ENCODE measurements at regions not wholly inside any gene's neighbourhood (a gene's known extent, or its start where the extent isn't known, plus 50 kb on each side); places are given as distances from the start of the nearest gene placed in this dataset.

- no peak overlapping the region for H3K4me3 ChIP-seq (ENCODE audit: control insufficient read depth in 1 of 2, extremely low read depth in 1 of 2, low read length in 1 of 2)
- no peak overlapping the region for H3K27ac ChIP-seq (ENCODE audit: low read length)
- H3K4me3 Mint-ChIP-seq: no peak overlapping the region
- no peaks in the 10 kb centered on the region for H3K36me3 Mint-ChIP-seq
- peaks cover 0 to 3% of the 10 kb centered on the region in 2 experiments for H3K27me3 ChIP-seq (replicated peaks in 1 of 2; ENCODE audit: control insufficient read depth in 2 of 2, extremely low read depth in 1 of 2, insufficient read depth in 2 of 2, low read length in 1 of 2)
- DNase-seq (no peak), ATAC-seq (replicated peaks in 1 of 4) (no peak)
- H3K9me3 ChIP-seq: no peaks in the 10 kb centered on the region
- no peaks in the 10 kb centered on the region for H3K4me1 ChIP-seq (ENCODE audit: control insufficient read depth in 1 of 2, extremely low read depth in 1 of 2, insufficient read depth in 2 of 2, low read length in 2 of 2)
- no peaks in the 10 kb centered on the region for H3K9me3 Mint-ChIP-seq
- 86% methylated on average over 1 of the region's 1 CpG for WGBS (ENCODE audit: insufficient coverage)
- ChIA-PET CTCF (no interaction called here), POLR2A (no interaction called here)
- peaks cover 2 to 5% of the 10 kb centered on the region in 2 donors for H3K27me3 Mint-ChIP-seq
- no peaks in the 10 kb centered on the region for H3K36me3 ChIP-seq (ENCODE audit: control insufficient read depth in 2 of 2, extremely low read depth in 1 of 2, insufficient read depth in 1 of 2, low read length in 1 of 2)
- H3K27ac Mint-ChIP-seq: no peak overlapping the region
- no peaks in the 10 kb centered on the region for H3K4me1 Mint-ChIP-seq
Measured at GRCh38 chr11:116086426-116086825, 582.2 kb upstream of the CADM1 start.

GRCh38 chr11:116085031-116085635, 580.9 kb upstream of the CADM1 start:
- no peaks in the 10 kb centered on the region for H3K4me1 ChIP-seq (ENCODE audit: control insufficient read depth in 1 of 2, extremely low read depth in 1 of 2, insufficient read depth in 2 of 2, low read length in 2 of 2)
- no CpG with 5 or more reads among the region's 7 CpGs for WGBS (ENCODE audit: insufficient coverage)
- no peak overlapping the region for H3K27ac ChIP-seq (ENCODE audit: low read length)
- DNase-seq (no peak), ATAC-seq (replicated peaks in 1 of 4) (no peak)
- no peaks in the 10 kb centered on the region for H3K9me3 ChIP-seq
- CTCF ChIA-PET: no interaction called here
- H3K4me3 Mint-ChIP-seq: no peak overlapping the region
- no peaks in the 10 kb centered on the region for H3K4me1 Mint-ChIP-seq
- peaks cover 0 to 3% of the 10 kb centered on the region in 2 experiments for H3K27me3 ChIP-seq (replicated peaks in 1 of 2; ENCODE audit: control insufficient read depth in 2 of 2, extremely low read depth in 1 of 2, insufficient read depth in 2 of 2, low read length in 1 of 2)
- peaks cover 0 to 5% (median 5%) of the 10 kb centered on the region in 3 donors for H3K9me3 Mint-ChIP-seq
- peaks cover 2 to 8% of the 10 kb centered on the region in 2 donors for H3K27me3 Mint-ChIP-seq
- no peaks in the 10 kb centered on the region for H3K36me3 Mint-ChIP-seq
- H3K27ac Mint-ChIP-seq: no peak overlapping the region
- H3K4me3 ChIP-seq (ENCODE audit: control insufficient read depth in 1 of 2, extremely low read depth in 1 of 2, low read length in 1 of 2): no peak overlapping the region
- H3K36me3 ChIP-seq (ENCODE audit: control insufficient read depth in 2 of 2, extremely low read depth in 1 of 2, insufficient read depth in 1 of 2, low read length in 1 of 2): no peaks in the 10 kb centered on the region
- POLR2A ChIA-PET: no interaction called here

GRCh38 chr11:116084511-116084910, 580.3 kb upstream of the CADM1 start:
- WGBS (ENCODE audit: insufficient coverage): 100% methylated on average over 2 of the region's 6 CpGs
- peaks cover 0 to 3% of the 10 kb centered on the region in 2 experiments for H3K27me3 ChIP-seq (replicated peaks in 1 of 2; ENCODE audit: control insufficient read depth in 2 of 2, extremely low read depth in 1 of 2, insufficient read depth in 2 of 2, low read length in 1 of 2)
- no peak for ATAC-seq (replicated peaks in 1 of 4)
- no peaks in the 10 kb centered on the region for H3K4me1 ChIP-seq (ENCODE audit: control insufficient read depth in 1 of 2, extremely low read depth in 1 of 2, insufficient read depth in 2 of 2, low read length in 2 of 2)
- H3K27me3 Mint-ChIP-seq: peaks cover 2 to 8% of the 10 kb centered on the region in 2 donors
- CTCF ChIA-PET: no interaction called here
- H3K4me3 Mint-ChIP-seq: no peak overlapping the region
- peaks cover 0 to 5% (median 5%) of the 10 kb centered on the region in 3 donors for H3K9me3 Mint-ChIP-seq
- H3K27ac ChIP-seq (ENCODE audit: low read length): no peak overlapping the region
- H3K27ac Mint-ChIP-seq: no peak overlapping the region
- H3K9me3 ChIP-seq: no peaks in the 10 kb centered on the region
- DNase-seq: no peak
- H3K4me1 Mint-ChIP-seq: no peaks in the 10 kb centered on the region
- no peaks in the 10 kb centered on the region for H3K36me3 ChIP-seq (ENCODE audit: control insufficient read depth in 2 of 2, extremely low read depth in 1 of 2, insufficient read depth in 1 of 2, low read length in 1 of 2)
- H3K4me3 ChIP-seq (ENCODE audit: control insufficient read depth in 1 of 2, extremely low read depth in 1 of 2, low read length in 1 of 2): no peak overlapping the region
- no peaks in the 10 kb centered on the region for H3K36me3 Mint-ChIP-seq
- POLR2A ChIA-PET: no interaction called here

GRCh38 chr11:116082256-116082655, 578.0 kb upstream of the CADM1 start:
- Histone ChIP-seq H3K27ac (ENCODE audit: low read length) (no peak overlapping the region), H3K36me3 (ENCODE audit: control insufficient read depth in 2 of 2, extremely low read depth in 1 of 2, insufficient read depth in 1 of 2, low read length in 1 of 2) (no peaks in the 10 kb centered on the region), H3K9me3 (no peaks in the 10 kb centered on the region), H3K4me1 (ENCODE audit: control insufficient read depth in 1 of 2, extremely low read depth in 1 of 2, insufficient read depth in 2 of 2, low read length in 2 of 2) (no peaks in the 10 kb centered on the region), H3K4me3 (ENCODE audit: control insufficient read depth in 1 of 2, extremely low read depth in 1 of 2, low read length in 1 of 2) (no peak overlapping the region), H3K27me3 (replicated peaks in 1 of 2; ENCODE audit: control insufficient read depth in 2 of 2, extremely low read depth in 1 of 2, insufficient read depth in 2 of 2, low read length in 1 of 2) (peaks cover 0 to 3% of the 10 kb centered on the region in 2 experiments)
- no peaks in the 10 kb centered on the region for H3K4me1 Mint-ChIP-seq
- peaks cover 0 to 9% (median 5%) of the 10 kb centered on the region in 3 donors for H3K9me3 Mint-ChIP-seq
- POLR2A ChIA-PET: no interaction called here
- no peak for ATAC-seq (replicated peaks in 1 of 4)
- H3K27ac Mint-ChIP-seq: no peak overlapping the region
- no peaks in the 10 kb centered on the region for H3K36me3 Mint-ChIP-seq
- H3K27me3 Mint-ChIP-seq: peaks cover 6 to 13% of the 10 kb centered on the region in 2 donors
- 89% methylated on average over 5 of the region's 5 CpGs for WGBS (ENCODE audit: insufficient coverage)
- CTCF ChIA-PET: no interaction called here
- DNase-seq: no peak
- no peak overlapping the region for H3K4me3 Mint-ChIP-seq

GRCh38 chr11:116079580-116079979, 575.4 kb upstream of the CADM1 start:
- no peaks in the 10 kb centered on the region for H3K4me1 ChIP-seq (ENCODE audit: control insufficient read depth in 1 of 2, extremely low read depth in 1 of 2, insufficient read depth in 2 of 2, low read length in 2 of 2)
- no peak overlapping the region for H3K4me3 ChIP-seq (ENCODE audit: control insufficient read depth in 1 of 2, extremely low read depth in 1 of 2, low read length in 1 of 2)
- H3K27ac ChIP-seq (ENCODE audit: low read length): no peak overlapping the region
- whole genome bisulfite sequencing (ENCODE audit: insufficient coverage): 100% methylated on average over 1 of the region's 2 CpGs
- Mint-ChIP-seq H3K4me1 (no peaks in the 10 kb centered on the region), H3K27ac (no peak overlapping the region), H3K4me3 (no peak overlapping the region), H3K27me3 (peaks cover 10 to 20% of the 10 kb centered on the region in 2 donors), H3K36me3 (no peaks in the 10 kb centered on the region), H3K9me3 (peaks cover 0 to 16% (median 5%) of the 10 kb centered on the region in 3 donors)
- ChIA-PET POLR2A (no interaction called here), CTCF (no interaction called here)
- H3K36me3 ChIP-seq (ENCODE audit: control insufficient read depth in 2 of 2, extremely low read depth in 1 of 2, insufficient read depth in 1 of 2, low read length in 1 of 2): no peaks in the 10 kb centered on the region
- no peaks in the 10 kb centered on the region for H3K9me3 ChIP-seq
- peaks cover 0 to 3% of the 10 kb centered on the region in 2 experiments for H3K27me3 ChIP-seq (replicated peaks in 1 of 2; ENCODE audit: control insufficient read depth in 2 of 2, extremely low read depth in 1 of 2, insufficient read depth in 2 of 2, low read length in 1 of 2)
- ATAC-seq (replicated peaks in 1 of 4) (no peak), DNase-seq (no peak)

- Mint-ChIP-seq H3K4me1 (no peaks in the 10 kb centered on the region), H3K27me3 (peaks cover 10 to 18% of the 10 kb centered on the region in 2 donors), H3K36me3 (no peaks in the 10 kb centered on the region), H3K9me3 (peaks cover 0 to 16% (median 5%) of the 10 kb centered on the region in 3 donors), H3K27ac (no peak overlapping the region), H3K4me3 (no peak overlapping the region)
- H3K36me3 ChIP-seq (ENCODE audit: control insufficient read depth in 2 of 2, extremely low read depth in 1 of 2, insufficient read depth in 1 of 2, low read length in 1 of 2): no peaks in the 10 kb centered on the region
- no peaks in the 10 kb centered on the region for H3K4me1 ChIP-seq (ENCODE audit: control insufficient read depth in 1 of 2, extremely low read depth in 1 of 2, insufficient read depth in 2 of 2, low read length in 2 of 2)
- peaks cover 0 to 3% of the 10 kb centered on the region in 2 experiments for H3K27me3 ChIP-seq (replicated peaks in 1 of 2; ENCODE audit: control insufficient read depth in 2 of 2, extremely low read depth in 1 of 2, insufficient read depth in 2 of 2, low read length in 1 of 2)
- H3K27ac ChIP-seq (ENCODE audit: low read length): no peak overlapping the region
- CTCF ChIA-PET: no interaction called here
- no peak overlapping the region for H3K4me3 ChIP-seq (ENCODE audit: control insufficient read depth in 1 of 2, extremely low read depth in 1 of 2, low read length in 1 of 2)
- POLR2A ChIA-PET: no interaction called here
- no peak for DNase-seq
- no peaks in the 10 kb centered on the region for H3K9me3 ChIP-seq
- WGBS (ENCODE audit: insufficient coverage): 88% methylated on average over 4 of the region's 6 CpGs
- no peak for ATAC-seq (replicated peaks in 1 of 4)
Measured at GRCh38 chr11:116078101-116078591, 573.9 kb upstream of the CADM1 start.

GRCh38 chr11:116077092-116077491, 572.9 kb upstream of the CADM1 start:
- Mint-ChIP-seq H3K36me3 (no peaks in the 10 kb centered on the region), H3K27me3 (peaks cover 8 to 15% of the 10 kb centered on the region in 2 donors), H3K4me1 (no peaks in the 10 kb centered on the region), H3K4me3 (no peak overlapping the region), H3K9me3 (peaks cover 0 to 16% (median 5%) of the 10 kb centered on the region in 3 donors), H3K27ac (no peak overlapping the region)
- DNase-seq: no peak
- no peaks in the 10 kb centered on the region for H3K4me1 ChIP-seq (ENCODE audit: control insufficient read depth in 1 of 2, extremely low read depth in 1 of 2, insufficient read depth in 2 of 2, low read length in 2 of 2)
- H3K36me3 ChIP-seq (ENCODE audit: control insufficient read depth in 2 of 2, extremely low read depth in 1 of 2, insufficient read depth in 1 of 2, low read length in 1 of 2): no peaks in the 10 kb centered on the region
- ATAC-seq (replicated peaks in 1 of 4): no peak
- POLR2A ChIA-PET: no interaction called here
- no peak overlapping the region for H3K4me3 ChIP-seq (ENCODE audit: control insufficient read depth in 1 of 2, extremely low read depth in 1 of 2, low read length in 1 of 2)
- CTCF ChIA-PET: no interaction called here
- H3K27ac ChIP-seq (ENCODE audit: low read length): no peak overlapping the region
- 100% methylated on average over 1 of the region's 2 CpGs for WGBS (ENCODE audit: insufficient coverage)
- peaks cover 0 to 4% of the 10 kb centered on the region in 2 experiments for H3K27me3 ChIP-seq (replicated peaks in 1 of 2; ENCODE audit: control insufficient read depth in 2 of 2, extremely low read depth in 1 of 2, insufficient read depth in 2 of 2, low read length in 1 of 2)
- no peaks in the 10 kb centered on the region for H3K9me3 ChIP-seq
